Trophoblast cell (in vitro differentiated cells and primary cell): ENCODE measurements at regions not wholly inside any gene's neighbourhood (a gene's known extent, or its start where the extent isn't known, plus 50 kb on each side); places are given as distances from the start of the nearest gene placed in this dataset.

Experiments used
- DNase-seq, 2 donors: peaks; one replicate each; pipeline ENCODE4 v3.0.0-alpha.2; 2016
- H2AFZ ChIP-seq: 2 replicates; pipeline ENCODE4 v1.6.1; 2013; ENCODE audit warnings: low read length, moderate library complexity, mild to moderate bottlenecking; ENCODE audit not compliant: insufficient read depth, poor library complexity
- H2AK5ac ChIP-seq: 2 replicates; pipeline ENCODE4 v1.6.1; 2013; ENCODE audit warnings: mild to moderate bottlenecking, low read length
- H2BK120ac ChIP-seq: 2 replicates; pipeline ENCODE4 v1.6.1; 2013; ENCODE audit warnings: low read length, mild to moderate bottlenecking, moderate library complexity; ENCODE audit not compliant: insufficient read depth, poor library complexity
- H2BK12ac ChIP-seq: 2 replicates; pipeline ENCODE4 v1.6.1; 2013; ENCODE audit warnings: mild to moderate bottlenecking, low read length, moderate library complexity
- H2BK5ac ChIP-seq: 2 replicates; pipeline ENCODE4 v1.6.1; 2013; ENCODE audit warnings: low read length, low read depth, moderate library complexity, mild to moderate bottlenecking; ENCODE audit not compliant: poor library complexity
- H3K14ac ChIP-seq: 2 replicates; pipeline ENCODE4 v1.6.1; 2013; ENCODE audit warnings: mild to moderate bottlenecking, low read length
- H3K18ac ChIP-seq: 2 replicates; pipeline ENCODE4 v1.6.1; 2013; ENCODE audit warnings: mild to moderate bottlenecking, low read length
- H3K23ac ChIP-seq: 2 replicates; pipeline ENCODE4 v1.6.1; 2013; ENCODE audit warnings: low read length
- H3K27ac ChIP-seq: 2 replicates; pipeline ENCODE4 v1.5.1; 2013; ENCODE audit warnings: low read depth, mild to moderate bottlenecking, inconsistent platforms, low read length, moderate library complexity
- H3K27me3 ChIP-seq: 2 replicates; pipeline ENCODE4 v1.6.1; 2013; ENCODE audit warnings: inconsistent platforms, mild to moderate bottlenecking, low read length, moderate library complexity; ENCODE audit not compliant: insufficient read depth
- H3K36me3 ChIP-seq, 2 experiments: 1 replicate in 1 of 2; 2 replicates in 1 of 2; pipeline ENCODE4 v1.6.1; 2013; ENCODE audit warnings: low read length in 2 of 2, mild to moderate bottlenecking in 2 of 2, moderate library complexity in 1 of 2; ENCODE audit not compliant: insufficient read depth in 2 of 2, control insufficient read depth in 1 of 2
- H3K4ac ChIP-seq: 2 replicates; pipeline ENCODE4 v1.6.1; 2013; ENCODE audit warnings: low read depth, mild to moderate bottlenecking, low read length, moderate library complexity
- H3K4me1 ChIP-seq, 2 experiments: 1 replicate in 1 of 2; 2 replicates in 1 of 2; pipeline ENCODE4 v1.6.1; 2013; ENCODE audit warnings: low read length in 2 of 2, mild to moderate bottlenecking in 2 of 2, moderate library complexity in 1 of 2; ENCODE audit not compliant: insufficient read depth in 2 of 2, control insufficient read depth in 1 of 2
- H3K4me2 ChIP-seq: 2 replicates; pipeline ENCODE4 v1.6.1; 2013; ENCODE audit warnings: inconsistent platforms, mild to moderate bottlenecking, low read length, moderate library complexity
- H3K4me3 ChIP-seq: 2 replicates; pipeline ENCODE4 v1.5.1; 2013; ENCODE audit warnings: mild to moderate bottlenecking, low read depth, low read length, inconsistent platforms
- H3K79me1 ChIP-seq: one replicate; pipeline ENCODE4 v1.6.1; 2013; ENCODE audit warnings: low read length
- H3K79me2 ChIP-seq: 2 replicates; pipeline ENCODE4 v1.6.1; 2013; ENCODE audit warnings: low read length, mild to moderate bottlenecking; ENCODE audit not compliant: control insufficient read depth, insufficient read depth, poor library complexity
- H3K9ac ChIP-seq: 2 replicates; pipeline ENCODE4 v1.6.1; 2013; ENCODE audit warnings: mild to moderate bottlenecking, low read length
- H3K9me3 ChIP-seq: 2 replicates; pipeline ENCODE4 v1.6.1; 2013; ENCODE audit warnings: low read depth, mild to moderate bottlenecking, control low read depth, inconsistent platforms, low read length; ENCODE audit not compliant: insufficient read depth
- H4K12ac ChIP-seq: 2 replicates; pipeline ENCODE4 v1.6.1; 2013; ENCODE audit warnings: low read depth, mild to moderate bottlenecking, low read length, moderate library complexity
- H4K8ac ChIP-seq: 2 replicates; pipeline ENCODE4 v1.6.1; 2013; ENCODE audit warnings: low read depth, mild to moderate bottlenecking, low read length, moderate library complexity
- H4K91ac ChIP-seq: one replicate; pipeline ENCODE4 v1.6.1; 2013; ENCODE audit warnings: low read depth, mild to moderate bottlenecking, low read length, moderate library complexity
- WGBS: extraction: QIAGEN DNeasy Blood & Tissue Kit; methylation state at CpG from one replicate; pipeline ENCODE4 v1.1.7; 2013; ENCODE audit warnings: missing lambda C conversion rate; ENCODE audit not compliant: insufficient read length, insufficient coverage; ENCODE audit errors: extremely low coverage; 5-methylcytosine and 5-hydroxymethylcytosine counted together

- DNase-seq: peak; percentile 18 to 96
- Histone ChIP-seq H3K4me2 (no peak overlapping the region), H2AFZ (no peak overlapping the region), H2AK5ac (no peak overlapping the region), H3K4me3 (no peak overlapping the region), H3K18ac (no peak overlapping the region), H4K12ac (no peak overlapping the region), H3K4me1 (peaks cover 2% of the 10 kb centered on the region in 2 experiments), H3K27ac (peak overlapping the region; percentile 36), H3K79me1 (peaks cover 2% of the 10 kb centered on the region), H2BK120ac (no peak overlapping the region), H2BK12ac (no peak overlapping the region), H3K27me3 (no peaks in the 10 kb centered on the region), H3K36me3 (no peaks in the 10 kb centered on the region), H3K79me2 (no peaks in the 10 kb centered on the region), H3K9ac (no peak overlapping the region), H4K91ac (no peak overlapping the region), H2BK5ac (no peak overlapping the region), H3K9me3 (peaks cover under 1% of the 10 kb centered on the region), H4K8ac (no peak overlapping the region), H3K4ac (no peak overlapping the region), H3K23ac (no peak overlapping the region), H3K14ac (no peak overlapping the region)
- no CpG with 5 or more reads among the region's 6 CpGs for WGBS
These were observed 213.4 kb upstream of the DMAC1 start for GRCh38 chr9:8012986-8013385.

- DNase-seq: no peak
- Histone ChIP-seq H4K91ac (no peak overlapping the region), H3K79me1 (peaks cover 2% of the 10 kb centered on the region), H2AK5ac (no peak overlapping the region), H3K14ac (no peak overlapping the region), H4K8ac (no peak overlapping the region), H3K36me3 (no peaks in the 10 kb centered on the region), H3K27me3 (no peaks in the 10 kb centered on the region), H3K27ac (no peak overlapping the region), H3K18ac (no peak overlapping the region), H4K12ac (no peak overlapping the region), H3K9ac (no peak overlapping the region), H3K4me2 (no peak overlapping the region), H3K4ac (no peak overlapping the region), H3K23ac (no peak overlapping the region), H2BK5ac (no peak overlapping the region), H2BK12ac (no peak overlapping the region), H2BK120ac (no peak overlapping the region), H3K9me3 (peaks cover 2% of the 10 kb centered on the region), H3K79me2 (no peaks in the 10 kb centered on the region), H3K4me3 (no peak overlapping the region), H2AFZ (no peak overlapping the region), H3K4me1 (peaks cover 2% of the 10 kb centered on the region in 2 experiments)
- WGBS: no CpG with 5 or more reads among the region's 1 CpG
These were observed 212.4 kb upstream of the DMAC1 start for GRCh38 chr9:8011974-8012373.

GRCh38 chr9:7996558-7996957 is 197.0 kb upstream of the DMAC1 start:
- no peak for DNase-seq
- no CpG with 5 or more reads among the region's 1 CpG for WGBS
- Histone ChIP-seq H3K27ac (no peak overlapping the region), H4K12ac (no peak overlapping the region), H3K4me3 (no peak overlapping the region), H3K36me3 (no peaks in the 10 kb centered on the region), H3K9ac (no peak overlapping the region), H3K18ac (no peak overlapping the region), H4K91ac (no peak overlapping the region), H3K4me2 (no peak overlapping the region), H2AK5ac (no peak overlapping the region), H3K27me3 (no peaks in the 10 kb centered on the region), H3K23ac (no peak overlapping the region), H3K4ac (no peak overlapping the region), H3K9me3 (no peaks in the 10 kb centered on the region), H2BK5ac (no peak overlapping the region), H2BK12ac (no peak overlapping the region), H3K79me1 (no peaks in the 10 kb centered on the region), H2BK120ac (no peak overlapping the region), H2AFZ (no peak overlapping the region), H3K4me1 (no peaks in the 10 kb centered on the region), H4K8ac (no peak overlapping the region), H3K79me2 (no peaks in the 10 kb centered on the region), H3K14ac (no peak overlapping the region)

- H4K91ac ChIP-seq: no peak overlapping the region
- H3K4me2 ChIP-seq: no peak overlapping the region
- H2BK120ac ChIP-seq: no peak overlapping the region
- no peak overlapping the region for H3K27ac ChIP-seq
- no peak overlapping the region for H3K4me3 ChIP-seq
- no peak overlapping the region for H2AK5ac ChIP-seq
- H3K79me2 ChIP-seq: no peaks in the 10 kb centered on the region
- H2AFZ ChIP-seq: no peak overlapping the region
- no peak overlapping the region for H3K9ac ChIP-seq
- no peak overlapping the region for H4K12ac ChIP-seq
- H3K36me3 ChIP-seq: no peaks in the 10 kb centered on the region
- no peak overlapping the region for H3K4ac ChIP-seq
- no peak overlapping the region for H2BK5ac ChIP-seq
- no peak overlapping the region for H4K8ac ChIP-seq
- no peaks in the 10 kb centered on the region for H3K27me3 ChIP-seq
- no peak overlapping the region for H3K23ac ChIP-seq
- no peaks in the 10 kb centered on the region for H3K9me3 ChIP-seq
- no peak overlapping the region for H3K18ac ChIP-seq
- peak; percentile 18 to 81 for DNase-seq
- H3K14ac ChIP-seq: no peak overlapping the region
- H2BK12ac ChIP-seq: no peak overlapping the region
- no peaks in the 10 kb centered on the region for H3K4me1 ChIP-seq
- WGBS: no CpG with 5 or more reads among the region's 1 CpG
- H3K79me1 ChIP-seq: no peaks in the 10 kb centered on the region
These were observed 189.2 kb upstream of the DMAC1 start for GRCh38 chr9:7988644-7989280.
